ENCODE measurements at regions not wholly inside any gene's neighbourhood (a gene's known extent, or its start where the extent isn't known, plus 50 kb on each side); places are given as distances from the start of the nearest gene placed in this dataset.

DNA sequence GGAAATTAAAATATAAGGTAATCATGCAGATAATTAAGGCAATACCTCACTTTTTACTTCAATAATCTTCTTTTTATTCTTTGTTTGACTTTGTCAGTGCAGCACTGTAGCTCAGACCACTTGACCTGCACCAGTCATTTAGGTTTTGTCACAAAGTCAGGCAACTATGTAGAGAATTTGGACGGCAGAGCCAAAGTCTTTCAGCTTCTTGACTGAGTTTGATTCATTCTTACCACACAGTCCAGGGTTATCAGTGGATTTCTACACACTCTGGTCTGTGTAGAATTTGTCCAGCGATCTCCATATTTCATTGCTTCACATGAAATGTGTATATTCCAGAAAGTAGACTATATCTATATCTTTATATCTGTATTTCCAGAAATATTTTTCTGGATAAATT lies 107.3 kb downstream of the TFAP2B start:
- Mint-ChIP-seq H3K27me3 (ENCODE audit: insufficient read depth, low read depth) (no peaks in the 10 kb centered on the region), H3K9me3 (peaks cover 8% of the 10 kb centered on the region), H3K27ac (no peak overlapping the region), H3K36me3 (no peaks in the 10 kb centered on the region), H3K4me1 (peaks cover 4% of the 10 kb centered on the region), H3K4me3 (no peak overlapping the region)
- no peaks in the 10 kb centered on the region for H3K79me2 ChIP-seq (ENCODE audit: low read depth)
- H4K20me1 ChIP-seq (ENCODE audit: low read depth) = no peaks in the 10 kb centered on the region
- H3K9ac ChIP-seq = no peak overlapping the region
- H3K4me2 ChIP-seq = no peak overlapping the region
- H3K4me3 ChIP-seq = no peak overlapping the region
- no peak overlapping the region for H3K27ac ChIP-seq
- no peaks in the 10 kb centered on the region for H3K36me3 ChIP-seq
- no peaks in the 10 kb centered on the region for H3F3A ChIP-seq (ENCODE audit: low read depth)
- H3K4me1 ChIP-seq = peaks cover 8% of the 10 kb centered on the region
- no peak overlapping the region for H2AFZ ChIP-seq (replicated peaks)
- no peaks in the 10 kb centered on the region for H3K9me3 ChIP-seq (ENCODE audit: low read depth)
- no peaks in the 10 kb centered on the region for H3K27me3 ChIP-seq
- no peak for DNase-seq (ENCODE audit: low spot score)
- TF ChIP-seq EZH2 (IDR thresholded peaks at IDR 0.05) (no peak), EZH2phosphoT487 (IDR thresholded peaks at IDR 0.05) (no peak)

DNA sequence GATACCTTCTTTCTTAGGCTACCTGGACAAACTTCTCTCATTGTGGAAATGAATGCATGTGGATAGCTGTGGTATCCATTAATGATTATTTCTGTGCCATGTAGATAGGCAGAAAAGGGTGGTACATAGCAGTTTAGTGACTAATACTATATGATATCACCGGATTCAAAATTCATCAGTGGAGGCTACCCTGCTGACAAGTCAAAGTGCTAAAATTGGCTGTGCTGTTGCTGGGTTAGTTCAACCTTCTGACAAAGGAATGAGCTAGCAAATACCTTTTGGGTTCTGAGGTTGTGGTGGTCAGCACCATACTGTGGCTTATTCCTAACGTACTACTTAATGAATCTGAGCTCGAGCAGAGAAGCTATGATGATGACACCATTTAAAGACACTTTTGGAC lies 109.1 kb downstream of the TFAP2B start:
- H3K79me2 ChIP-seq (ENCODE audit: low read depth) = no peaks in the 10 kb centered on the region
- H3K4me1 ChIP-seq = peaks cover 8% of the 10 kb centered on the region
- no peaks in the 10 kb centered on the region for H3K9me3 ChIP-seq (ENCODE audit: low read depth)
- H3F3A ChIP-seq (ENCODE audit: low read depth) = no peaks in the 10 kb centered on the region
- H3K9ac ChIP-seq = no peak overlapping the region
- H2AFZ ChIP-seq (replicated peaks) = no peak overlapping the region
- no peak overlapping the region for H3K27ac ChIP-seq
- no peaks in the 10 kb centered on the region for H3K36me3 ChIP-seq
- no peaks in the 10 kb centered on the region for H3K27me3 ChIP-seq
- no peaks in the 10 kb centered on the region for H4K20me1 ChIP-seq (ENCODE audit: low read depth)
- no peak overlapping the region for H3K4me2 ChIP-seq
- peaks cover 1% of the 10 kb centered on the region for H3K9me3 Mint-ChIP-seq
- H3K4me3 Mint-ChIP-seq = no peak overlapping the region
- DNase-seq (ENCODE audit: low spot score) = no peak
- TF ChIP-seq EZH2phosphoT487 (IDR thresholded peaks at IDR 0.05) = no peak
- no peak for TF ChIP-seq EZH2 (IDR thresholded peaks at IDR 0.05)
- TF ChIP-seq, protein P1, sequence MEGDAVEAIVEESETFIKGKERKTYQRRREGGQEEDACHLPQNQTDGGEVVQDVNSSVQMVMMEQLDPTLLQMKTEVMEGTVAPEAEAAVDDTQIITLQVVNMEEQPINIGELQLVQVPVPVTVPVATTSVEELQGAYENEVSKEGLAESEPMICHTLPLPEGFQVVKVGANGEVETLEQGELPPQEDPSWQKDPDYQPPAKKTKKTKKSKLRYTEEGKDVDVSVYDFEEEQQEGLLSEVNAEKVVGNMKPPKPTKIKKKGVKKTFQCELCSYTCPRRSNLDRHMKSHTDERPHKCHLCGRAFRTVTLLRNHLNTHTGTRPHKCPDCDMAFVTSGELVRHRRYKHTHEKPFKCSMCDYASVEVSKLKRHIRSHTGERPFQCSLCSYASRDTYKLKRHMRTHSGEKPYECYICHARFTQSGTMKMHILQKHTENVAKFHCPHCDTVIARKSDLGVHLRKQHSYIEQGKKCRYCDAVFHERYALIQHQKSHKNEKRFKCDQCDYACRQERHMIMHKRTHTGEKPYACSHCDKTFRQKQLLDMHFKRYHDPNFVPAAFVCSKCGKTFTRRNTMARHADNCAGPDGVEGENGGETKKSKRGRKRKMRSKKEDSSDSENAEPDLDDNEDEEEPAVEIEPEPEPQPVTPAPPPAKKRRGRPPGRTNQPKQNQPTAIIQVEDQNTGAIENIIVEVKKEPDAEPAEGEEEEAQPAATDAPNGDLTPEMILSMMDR (IDR thresholded peaks at IDR 0.05) = no peak
- H3K36me3 Mint-ChIP-seq = no peaks in the 10 kb centered on the region
- H3K27me3 Mint-ChIP-seq (ENCODE audit: insufficient read depth, low read depth) = peaks cover 2% of the 10 kb centered on the region
- H3K4me3 ChIP-seq = no peak overlapping the region
- peaks cover 4% of the 10 kb centered on the region for H3K4me1 Mint-ChIP-seq
- no peak overlapping the region for H3K27ac Mint-ChIP-seq

DNA sequence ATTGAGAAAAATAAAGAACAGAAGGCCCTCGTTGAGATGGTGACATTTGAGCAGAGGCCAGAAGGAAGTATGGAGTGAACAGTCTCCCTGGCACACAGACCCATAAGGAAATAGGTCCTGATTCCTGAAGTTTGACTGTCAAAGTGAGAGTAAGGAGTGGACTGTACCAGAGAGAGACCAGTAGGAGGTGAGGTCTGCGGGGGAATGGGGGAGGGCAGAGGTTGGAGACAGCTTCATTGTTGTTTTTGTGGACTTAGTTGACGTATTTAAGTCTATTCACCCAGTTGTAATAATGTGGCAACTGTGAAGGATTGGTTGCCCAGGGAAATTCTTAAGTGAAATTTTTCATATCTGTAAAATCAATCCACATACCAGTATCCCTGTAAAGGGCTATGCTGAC lies 110.7 kb downstream of the TFAP2B start:
- no peak overlapping the region for H3K4me3 Mint-ChIP-seq
- H3K4me3 ChIP-seq = no peak overlapping the region
- H3K9me3 Mint-ChIP-seq = no peaks in the 10 kb centered on the region
- H3K9me3 ChIP-seq (ENCODE audit: low read depth) = no peaks in the 10 kb centered on the region
- DNase-seq (ENCODE audit: low spot score) = peak; percentile 8
- H3K36me3 Mint-ChIP-seq = no peaks in the 10 kb centered on the region
- H3K79me2 ChIP-seq (ENCODE audit: low read depth) = no peaks in the 10 kb centered on the region
- no peak overlapping the region for H3K27ac ChIP-seq
- no peak overlapping the region for H3K27ac Mint-ChIP-seq
- H3K4me2 ChIP-seq = no peak overlapping the region
- H3K27me3 Mint-ChIP-seq (ENCODE audit: insufficient read depth, low read depth) = peaks cover 2% of the 10 kb centered on the region
- H3F3A ChIP-seq (ENCODE audit: low read depth) = no peaks in the 10 kb centered on the region
- no peaks in the 10 kb centered on the region for H4K20me1 ChIP-seq (ENCODE audit: low read depth)
- no peak overlapping the region for H3K9ac ChIP-seq
- H3K36me3 ChIP-seq = no peaks in the 10 kb centered on the region
- H3K27me3 ChIP-seq = no peaks in the 10 kb centered on the region
- peak overlapping the region; percentile 51 for H2AFZ ChIP-seq (replicated peaks)
- peaks cover 4% of the 10 kb centered on the region for H3K4me1 Mint-ChIP-seq
- TF ChIP-seq EZH2 (IDR thresholded peaks at IDR 0.05) (no peak), EZH2phosphoT487 (IDR thresholded peaks at IDR 0.05) (no peak)
- TF ChIP-seq, protein P1 (IDR thresholded peaks at IDR 0.05) = no peak
- H3K4me1 ChIP-seq = peaks cover 8% of the 10 kb centered on the region

DNA sequence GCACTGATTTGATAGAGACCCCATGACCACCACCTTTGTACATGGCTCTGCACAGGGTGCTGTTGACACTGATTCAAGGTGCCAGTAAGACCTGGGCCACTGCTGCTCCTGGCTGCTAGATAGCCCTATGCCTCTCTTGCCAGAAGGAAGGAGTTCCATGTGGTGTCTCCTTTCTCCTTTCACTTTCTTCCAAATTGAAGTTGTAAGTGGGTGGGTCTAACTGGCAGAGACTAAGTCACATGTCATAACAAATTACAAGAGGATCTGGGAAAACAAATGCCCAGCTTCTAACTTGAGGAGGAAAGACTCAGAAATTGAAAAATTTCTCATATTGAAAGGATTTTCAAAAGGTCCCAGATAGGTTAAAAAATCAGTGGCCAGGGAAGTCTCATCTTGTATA lies 116.8 kb downstream of the TFAP2B start:
- Histone ChIP-seq H3K9ac (no peak overlapping the region), H3K27me3 (no peaks in the 10 kb centered on the region), H3K27ac (no peak overlapping the region), H3K4me2 (no peak overlapping the region), H4K20me1 (ENCODE audit: low read depth) (no peaks in the 10 kb centered on the region), H3K79me2 (ENCODE audit: low read depth) (no peaks in the 10 kb centered on the region), H3K4me1 (peaks cover 17% of the 10 kb centered on the region), H2AFZ (replicated peaks) (peak overlapping the region; percentile 34), H3K36me3 (no peaks in the 10 kb centered on the region), H3F3A (ENCODE audit: low read depth) (no peaks in the 10 kb centered on the region), H3K4me3 (no peak overlapping the region), H3K9me3 (ENCODE audit: low read depth) (no peaks in the 10 kb centered on the region)
- Mint-ChIP-seq H3K9me3 (no peaks in the 10 kb centered on the region), H3K4me3 (no peak overlapping the region), H3K36me3 (no peaks in the 10 kb centered on the region), H3K4me1 (peaks cover 16% of the 10 kb centered on the region), H3K27me3 (ENCODE audit: insufficient read depth, low read depth) (peaks cover 2% of the 10 kb centered on the region), H3K27ac (no peak overlapping the region)
- TF ChIP-seq EZH2phosphoT487 (IDR thresholded peaks at IDR 0.05) (no peak), EZH2 (IDR thresholded peaks at IDR 0.05) (no peak)
- TF ChIP-seq, protein P1 (IDR thresholded peaks at IDR 0.05) = no peak
- no peak for DNase-seq (ENCODE audit: low spot score)
